GM18508 (cell line): ENCODE measurements at regions not wholly inside any gene's neighbourhood (a gene's known extent, or its start where the extent isn't known, plus 50 kb on each side); places are given as distances from the start of the nearest gene placed in this dataset.

Experiments
- ATAC-seq: cut with Tn5 transposase; IDR thresholded peaks from one replicate; pipeline ENCODE4 v1.9.1; 2021; ENCODE audit warnings: moderate number of reproducible peaks; ENCODE audit not compliant: insufficient read depth, unreplicated experiment

- no peak for ATAC-seq
Observed at GRCh38 chr2:151197184-151198108, 64.2 kb downstream of the RBM43 start.

GRCh38 chr2:151193576-151193975 is 68.1 kb downstream of the RBM43 start:
- no peak for ATAC-seq

GRCh38 chr2:151192681-151193080 is 69.0 kb downstream of the RBM43 start:
- no peak for ATAC-seq

- no peak for ATAC-seq
Observed at GRCh38 chr2:151191001-151191400, 70.7 kb downstream of the RBM43 start.

GRCh38 chr2:151189125-151189524 is 72.5 kb downstream of the RBM43 start:
- no peak for ATAC-seq

GRCh38 chr2:151186011-151186410 is 75.7 kb downstream of the RBM43 start:
- no peak for ATAC-seq

- ATAC-seq: no peak
Observed at GRCh38 chr2:151182899-151183809, 78.5 kb downstream of the RBM43 start.

GRCh38 chr2:151182396-151182795 is 79.3 kb downstream of the RBM43 start:
- ATAC-seq: no peak

GRCh38 chr2:151181524-151181923 is 80.1 kb downstream of the RBM43 start:
- no peak for ATAC-seq

- ATAC-seq: no peak
Observed at GRCh38 chr2:151180123-151180522, 81.5 kb downstream of the RBM43 start.

- no peak for ATAC-seq
Observed at GRCh38 chr2:151178207-151178606, 83.5 kb downstream of the RBM43 start.

GRCh38 chr2:151177756-151178155 is 83.9 kb downstream of the RBM43 start:
- ATAC-seq: no peak

GRCh38 chr2:151176661-151177060 is 85.0 kb downstream of the RBM43 start:
- ATAC-seq: no peak

GRCh38 chr2:151175864-151176263 is 85.8 kb downstream of the RBM43 start:
- no peak for ATAC-seq

- no peak for ATAC-seq
Observed at GRCh38 chr2:151174127-151174526, 87.5 kb downstream of the RBM43 start.

- no peak for ATAC-seq
Observed at GRCh38 chr2:151171186-151171585, 90.5 kb downstream of the RBM43 start.

GRCh38 chr2:151166410-151166809 is 95.3 kb downstream of the RBM43 start:
- no peak for ATAC-seq

GRCh38 chr2:151165105-151165684 is 96.5 kb downstream of the RBM43 start:
- no peak for ATAC-seq

- ATAC-seq: no peak
Observed at GRCh38 chr2:151161821-151162551, 99.7 kb downstream of the RBM43 start.

GRCh38 chr2:151159109-151159662 is 102.5 kb downstream of the RBM43 start:
- no peak for ATAC-seq
